HEK293T (cell line): ENCODE measurements at regions not wholly inside any gene's neighbourhood (a gene's known extent, or its start where the extent isn't known, plus 50 kb on each side); places are given as distances from the start of the nearest gene placed in this dataset.

Experiments used
- CTCF ChIA-PET: fragments of 350-600 bp; formaldehyde crosslinking; extraction: SDS; loops from one replicate; lab custom pipeline; 2021; ENCODE audit warnings: antibody characterized with exemption, inconsistent platforms; lab: Yijun Ruan, JAX
- POLR2A ChIA-PET: fragments of 350-600 bp; formaldehyde crosslinking; extraction: SDS; loops from one replicate; lab custom pipeline; 2020; ENCODE audit warnings: antibody characterized with exemption, inconsistent platforms; lab: Yijun Ruan, JAX
- DNase-seq: peaks from one replicate; pipeline ENCODE4 v3.0.0; 2012; ENCODE audit warnings: mixed read lengths; ENCODE audit errors: extremely low spot score
- ARNT ChIP-seq: fragments of 450-650 bp; IDR thresholded peaks from 2 replicates; pipeline ENCODE4 v1.6.1; 2017; ENCODE audit warnings: mild to moderate bottlenecking
- BHLHE40 ChIP-seq: fragments of 450-650 bp; IDR thresholded peaks from 2 replicates; pipeline ENCODE4 v1.6.1; 2016; ENCODE audit warnings: mild to moderate bottlenecking, moderate library complexity, borderline replicate concordance
- CTBP1 ChIP-seq: fragments of 450-650 bp; IDR thresholded peaks from 2 replicates; pipeline ENCODE4 v1.6.1; 2016; ENCODE audit warnings: borderline replicate concordance
- ELF4 ChIP-seq: fragments of 450-650 bp; IDR thresholded peaks from 2 replicates; pipeline ENCODE4 v1.6.1; 2017; ENCODE audit warnings: antibody characterized with exemption
- FOXA1 ChIP-seq: fragments of 450-650 bp; IDR thresholded peaks from 2 replicates; pipeline ENCODE4 v1.6.1; 2016; ENCODE audit warnings: mild to moderate bottlenecking
- FOXK2 ChIP-seq: fragments of 450-650 bp; IDR thresholded peaks from 2 replicates; pipeline ENCODE4 v1.6.1; 2016; ENCODE audit warnings: mild to moderate bottlenecking
- FOXM1 ChIP-seq: fragments of 450-650 bp; IDR thresholded peaks from 2 replicates; pipeline ENCODE4 v1.6.1; 2017; ENCODE audit warnings: mild to moderate bottlenecking, borderline replicate concordance
- HDGF ChIP-seq: fragments of 450-650 bp; IDR thresholded peaks from 2 replicates; pipeline ENCODE4 v1.6.1; 2017; ENCODE audit warnings: antibody characterized with exemption, borderline replicate concordance
- L3MBTL2 ChIP-seq: fragments of 450-650 bp; conservative IDR thresholded peaks from 2 replicates; pipeline ENCODE4 v1.6.1; 2016; ENCODE audit warnings: mild to moderate bottlenecking
- LEF1 ChIP-seq: fragments of 450-650 bp; IDR thresholded peaks from 2 replicates; pipeline ENCODE4 v1.6.1; 2017; ENCODE audit warnings: mild to moderate bottlenecking, borderline replicate concordance
- NFRKB ChIP-seq: fragments of 450-650 bp; IDR thresholded peaks from 2 replicates; pipeline ENCODE4 v1.6.1; 2016; ENCODE audit warnings: mild to moderate bottlenecking, moderate library complexity
- PKNOX1 ChIP-seq: fragments of 450-650 bp; IDR thresholded peaks from 2 replicates; pipeline ENCODE4 v1.6.1; 2016
- SP1 ChIP-seq: fragments of 450-650 bp; IDR thresholded peaks from 2 replicates; pipeline ENCODE4 v1.6.1; 2017
- SUZ12 ChIP-seq: fragments of 450-650 bp; IDR thresholded peaks from 2 replicates; pipeline ENCODE4 v1.6.1; 2016; ENCODE audit warnings: mild to moderate bottlenecking
- TARDBP ChIP-seq: fragments of 450-650 bp; IDR thresholded peaks from 2 replicates; pipeline ENCODE4 v1.6.1; 2016
- ZNF384 ChIP-seq: fragments of 450-650 bp; IDR thresholded peaks from 2 replicates; pipeline ENCODE4 v1.6.1; 2016

GRCh38 chr2:151009437-151010175 lies 252.1 kb downstream of the RBM43 start:
- CTCF ChIA-PET = no interaction called here
- POLR2A ChIA-PET = no interaction called here
- DNase-seq = no peak
- no peak for TF ChIP-seq ZNF384
- no peak for TF ChIP-seq LEF1
- TF ChIP-seq HDGF = no peak
- TF ChIP-seq FOXM1 = no peak
- no peak for TF ChIP-seq PKNOX1
- no peak for TF ChIP-seq SP1
- TF ChIP-seq FOXK2 = no peak

- CTCF ChIA-PET = no interaction called here
- no peak for DNase-seq
- POLR2A ChIA-PET = no interaction called here
- no peak for TF ChIP-seq SP1
- TF ChIP-seq CTBP1 = no peak
- no peak for TF ChIP-seq LEF1
- no peak for TF ChIP-seq BHLHE40
- no peak for TF ChIP-seq NFRKB
- TF ChIP-seq ZNF384 = no peak
- no peak for TF ChIP-seq FOXM1
- TF ChIP-seq FOXK2 = no peak
- no peak for TF ChIP-seq HDGF
- TF ChIP-seq TARDBP = no peak
- TF ChIP-seq SUZ12 = no peak
- TF ChIP-seq ELF4 = no peak
- no peak for TF ChIP-seq ARNT
- no peak for TF ChIP-seq FOXA1
- TF ChIP-seq PKNOX1 = no peak
- no peak for TF ChIP-seq L3MBTL2
Measured at GRCh38 chr2:151007365-151007764, 254.3 kb downstream of the RBM43 start.

- TF ChIP-seq ELF4 (no peak), L3MBTL2 (no peak), NFRKB (no peak), LEF1 (no peak), PKNOX1 (no peak), ZNF384 (no peak)
- ChIA-PET CTCF (no interaction called here), POLR2A (no interaction called here)
- no peak for DNase-seq
Measured at GRCh38 chr2:151002959-151003600, 258.6 kb downstream of the RBM43 start.

- DNase-seq = no peak
- CTCF ChIA-PET = no interaction called here
- 0 out of 2 replicates have a peak, but pooled peaks have one; percentile 12 for TF ChIP-seq PKNOX1
- no peak for TF ChIP-seq NFRKB
- no peak for TF ChIP-seq BHLHE40
- POLR2A ChIA-PET = no interaction called here
Measured at GRCh38 chr2:150997702-150998440, 263.8 kb downstream of the RBM43 start.

- DNase-seq = no peak
- POLR2A ChIA-PET = no interaction called here
- CTCF ChIA-PET = no interaction called here
- TF ChIP-seq L3MBTL2 (no peak), HDGF (no peak), FOXA1 (no peak), BHLHE40 (no peak), FOXK2 (no peak), SUZ12 (no peak), CTBP1 (no peak), FOXM1 (no peak), ELF4 (no peak), PKNOX1 (no peak), TARDBP (no peak), ARNT (no peak), SP1 (no peak), ZNF384 (no peak), NFRKB (no peak), LEF1 (no peak)
Measured at GRCh38 chr2:150997066-150997465, 264.6 kb downstream of the RBM43 start.
